Activated T-helper 17 cell treated with anti-CD3 and anti-CD28 coated beads, Interleukin-2, amount 50 U/mL, for 72 hours (primary cell): ENCODE measurements at regions not wholly inside any gene's neighbourhood (a gene's known extent, or its start where the extent isn't known, plus 50 kb on each side); places are given as distances from the start of the nearest gene placed in this dataset.
"Not testable (repeated sequence)": the region's sequence is repeated elsewhere in the genome, so short reads cannot be mapped to it uniquely, and the experiment has no call there.

ENCODE experiments used
- ATAC-seq: fragments of 150-1000 bp; cut with Tn5 transposase; replicated peaks from 2 replicates; pipeline ENCODE4 v1.10.0; 2021; ENCODE audit warnings: mild to moderate bottlenecking, moderate library complexity
- H3K27ac Mint-ChIP-seq: one replicate; pipeline ENCODE4 v1.8.0; 2022; ENCODE audit warnings: mixed read lengths
- H3K27me3 Mint-ChIP-seq: one replicate; pipeline ENCODE4 v1.8.0; 2022; ENCODE audit warnings: mixed read lengths
- H3K36me3 Mint-ChIP-seq: one replicate; pipeline ENCODE4 v1.8.0; 2022; ENCODE audit warnings: low read depth, mild to moderate bottlenecking, mixed read lengths
- H3K4me1 Mint-ChIP-seq: one replicate; pipeline ENCODE4 v1.8.0; 2022; ENCODE audit warnings: mixed read lengths
- H3K4me3 Mint-ChIP-seq: one replicate; pipeline ENCODE4 v1.8.0; 2022; ENCODE audit warnings: mild to moderate bottlenecking, mixed read lengths
- H3K9me3 Mint-ChIP-seq: one replicate; pipeline ENCODE4 v1.8.0; 2022; ENCODE audit warnings: mixed read lengths

DNA sequence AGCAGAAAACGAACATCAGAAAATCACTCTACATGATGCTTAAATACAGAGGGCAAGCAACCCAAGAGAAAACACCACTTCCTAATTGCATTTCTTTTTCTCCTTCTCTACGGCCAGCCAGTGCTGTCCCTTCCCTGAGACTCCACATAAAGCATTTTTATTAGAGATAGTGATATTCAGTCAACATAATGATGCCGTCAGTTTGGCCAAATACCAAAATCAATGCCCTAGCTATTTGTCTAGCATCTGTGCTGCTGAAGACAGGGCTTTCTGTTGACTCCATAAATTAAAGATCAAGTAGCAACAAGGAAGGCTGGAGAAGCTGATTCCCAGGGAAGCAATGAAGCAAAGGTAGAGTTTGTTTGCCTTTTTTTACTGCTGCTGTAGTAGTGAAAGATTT, 1024.9 kb downstream of the REEP3 start:
- Mint-ChIP-seq H3K9me3 (peaks cover under 1% of the 10 kb centered on the region), H3K36me3 (no peaks in the 10 kb centered on the region), H3K4me3 (no peak overlapping the region), H3K4me1 (no peaks in the 10 kb centered on the region), H3K27me3 (no peaks in the 10 kb centered on the region), H3K27ac (no peak overlapping the region)
- ATAC-seq = no peak

DNA sequence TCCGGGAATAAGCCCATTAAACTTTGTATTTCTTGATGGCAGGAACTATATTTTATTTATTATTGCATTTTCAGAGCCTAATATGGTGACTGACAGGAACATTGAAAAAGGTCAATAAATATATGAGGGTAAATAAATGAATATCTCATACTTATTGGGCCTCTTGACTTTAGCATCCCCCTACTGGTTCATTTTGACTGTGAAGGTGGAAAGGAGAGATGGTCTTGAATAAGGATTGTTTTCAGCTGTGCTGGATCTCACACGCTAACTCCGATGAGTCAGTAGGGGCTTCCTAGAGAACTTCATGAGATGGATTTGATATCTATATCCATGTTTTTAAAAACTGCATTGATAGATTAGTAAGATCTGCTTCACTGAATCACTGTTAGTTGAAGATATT, 1026.0 kb downstream of the REEP3 start:
- Mint-ChIP-seq H3K27ac (no peak overlapping the region), H3K36me3 (no peaks in the 10 kb centered on the region), H3K27me3 (no peaks in the 10 kb centered on the region), H3K9me3 (peaks cover 5% of the 10 kb centered on the region), H3K4me1 (no peaks in the 10 kb centered on the region), H3K4me3 (no peak overlapping the region)
- no peak for ATAC-seq

DNA sequence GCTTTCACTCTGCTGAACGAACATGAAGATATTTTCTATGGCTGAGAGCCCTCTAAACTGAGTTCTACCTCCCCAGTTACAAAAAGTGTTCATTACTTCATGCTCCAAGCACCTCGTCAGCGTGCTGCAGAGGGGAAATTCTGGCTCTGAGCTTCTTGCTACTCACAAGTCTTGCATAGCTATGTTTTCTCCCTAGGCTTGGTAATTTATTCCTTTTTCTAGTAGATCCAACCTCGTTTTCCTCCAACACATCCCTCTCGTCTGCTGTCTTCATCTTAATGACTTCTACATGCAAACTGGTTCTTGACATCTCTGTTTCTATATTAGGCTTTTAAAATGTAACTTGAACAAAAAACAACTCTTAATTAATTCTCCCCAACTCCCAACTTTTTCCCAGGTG, 1034.5 kb downstream of the REEP3 start:
- H3K27ac Mint-ChIP-seq = no peak overlapping the region
- no peaks in the 10 kb centered on the region for H3K36me3 Mint-ChIP-seq
- no peak overlapping the region for H3K4me3 Mint-ChIP-seq

DNA sequence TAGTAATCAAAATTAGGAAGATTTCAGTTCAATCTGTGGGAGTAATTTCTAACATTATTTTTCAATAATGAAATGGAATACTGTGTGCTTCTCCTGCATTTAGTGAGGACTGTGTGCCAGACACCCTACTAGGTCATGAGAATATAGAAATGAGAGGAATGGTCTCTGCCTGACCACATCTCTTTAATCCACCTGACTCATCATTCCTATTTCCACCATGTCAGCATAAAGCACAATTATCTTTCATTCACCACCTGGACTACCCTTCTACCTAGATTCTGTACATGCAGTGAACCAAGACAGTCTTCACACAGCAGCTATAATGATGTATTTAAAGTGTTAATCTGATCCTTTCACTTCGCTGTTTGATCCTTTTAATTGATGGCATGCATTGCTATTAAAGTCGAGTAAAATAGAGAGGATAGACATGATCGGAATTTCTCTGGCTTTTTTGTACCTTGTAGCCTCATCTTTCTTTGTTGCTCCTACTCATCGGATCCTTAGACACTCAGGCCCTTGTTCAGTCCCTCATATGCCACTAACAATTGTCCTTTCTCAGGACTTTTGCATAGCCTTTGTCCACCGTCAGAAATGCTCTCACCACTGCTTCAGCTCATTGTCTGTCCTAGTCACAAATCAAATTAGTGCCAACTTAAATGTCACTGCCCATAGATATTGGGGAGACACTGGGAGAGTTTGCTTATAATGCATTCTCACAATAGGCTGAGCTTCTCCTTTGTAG, 1037.1 kb downstream of the REEP3 start:
- Mint-ChIP-seq H3K27ac (no peak overlapping the region), H3K27me3 (no peaks in the 10 kb centered on the region), H3K9me3 (peaks cover 3% of the 10 kb centered on the region), H3K4me3 (no peak overlapping the region), H3K36me3 (no peaks in the 10 kb centered on the region), H3K4me1 (no peaks in the 10 kb centered on the region)
- no peak for ATAC-seq

More for the DNA sequence above, 1034.5 kb downstream of the REEP3 start:
- H3K4me1 Mint-ChIP-seq = no peaks in the 10 kb centered on the region
- ATAC-seq = no peak
- peaks cover 9% of the 10 kb centered on the region for H3K9me3 Mint-ChIP-seq
- no peaks in the 10 kb centered on the region for H3K27me3 Mint-ChIP-seq

DNA sequence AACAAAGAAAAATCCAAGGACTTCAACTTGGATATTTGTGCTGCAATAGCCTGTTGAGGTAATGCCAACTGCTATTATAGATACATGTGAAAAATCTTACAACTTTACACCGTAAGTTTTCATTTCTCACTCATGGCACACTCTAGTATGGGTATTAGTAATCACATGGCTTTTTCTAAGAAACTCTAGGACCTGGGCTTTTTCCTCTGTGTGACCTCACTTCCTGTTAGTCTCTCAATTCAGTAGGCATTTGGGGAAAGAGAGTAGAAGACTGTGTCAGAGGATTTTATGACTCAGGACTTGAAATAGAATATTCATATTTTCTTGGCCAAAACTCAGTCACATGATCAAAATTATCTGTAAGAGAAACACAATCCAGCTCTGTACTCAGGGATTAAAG, 1049.9 kb downstream of the REEP3 start:
- Mint-ChIP-seq H3K4me1 (no peaks in the 10 kb centered on the region), H3K27ac (no peak overlapping the region), H3K4me3 (no peak overlapping the region), H3K27me3 (no peaks in the 10 kb centered on the region), H3K9me3 (peaks cover 7% of the 10 kb centered on the region), H3K36me3 (no peaks in the 10 kb centered on the region)
- peak; percentile 71 for ATAC-seq

DNA sequence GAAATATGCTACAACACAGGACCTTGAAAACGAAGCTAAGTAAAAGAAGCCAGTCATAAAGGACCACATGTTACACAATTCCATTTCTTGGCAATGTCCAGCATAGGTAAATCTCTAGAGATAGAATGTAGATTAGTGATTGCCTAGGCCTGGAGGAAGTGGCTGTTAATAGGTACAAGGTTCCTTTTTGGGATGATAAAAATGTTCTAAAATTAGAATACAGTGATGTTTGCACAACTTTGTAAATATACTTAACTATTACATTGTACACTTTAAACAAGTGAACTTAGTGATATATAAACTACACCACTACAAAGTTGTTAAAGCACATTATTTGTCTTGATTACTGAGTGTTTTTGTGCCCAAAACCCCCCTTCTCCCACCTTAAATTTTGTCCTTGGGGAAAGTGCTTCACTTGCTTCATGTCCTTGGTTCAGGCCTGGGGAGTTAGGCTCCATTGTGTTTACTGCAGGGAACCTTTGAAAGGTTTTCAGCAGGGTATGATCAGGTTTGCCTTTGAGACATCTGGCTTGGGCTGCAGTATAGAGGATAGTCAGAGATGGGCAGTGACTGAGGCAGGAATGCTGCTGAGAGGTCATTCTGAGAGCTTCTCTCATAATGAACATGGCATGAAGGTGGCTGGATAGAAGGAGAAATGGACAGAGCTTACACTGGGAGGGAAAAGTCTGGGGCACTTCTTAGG, 1052.6 kb downstream of the REEP3 start:
- Mint-ChIP-seq H3K4me3 (no peak overlapping the region), H3K9me3 (peaks cover 5% of the 10 kb centered on the region), H3K27me3 (no peaks in the 10 kb centered on the region), H3K4me1 (no peaks in the 10 kb centered on the region), H3K27ac (no peak overlapping the region), H3K36me3 (no peaks in the 10 kb centered on the region)
- ATAC-seq = no peak

DNA sequence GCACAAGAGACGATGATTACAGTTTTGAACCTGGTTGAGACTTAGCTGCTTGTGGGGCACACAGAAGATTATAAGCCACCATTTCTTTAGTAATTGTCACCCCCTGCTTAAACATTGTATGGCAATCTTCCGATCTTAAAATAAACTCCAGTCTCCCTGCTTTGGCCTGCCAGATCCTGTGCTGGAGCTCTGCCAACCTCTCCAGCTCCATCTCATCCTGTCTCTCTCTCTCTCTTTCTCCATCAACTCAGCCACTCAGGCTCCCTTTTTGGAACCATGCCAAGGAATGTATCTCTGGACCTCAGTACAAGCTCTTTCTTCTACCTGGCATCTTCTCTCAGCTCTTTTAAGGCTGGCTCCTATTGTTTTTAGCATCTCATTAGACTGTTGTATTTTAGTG, 1053.2 kb downstream of the REEP3 start:
- no peak for ATAC-seq
- Mint-ChIP-seq H3K27ac (no peak overlapping the region), H3K4me1 (no peaks in the 10 kb centered on the region), H3K4me3 (no peak overlapping the region), H3K9me3 (peaks cover 5% of the 10 kb centered on the region), H3K27me3 (no peaks in the 10 kb centered on the region), H3K36me3 (no peaks in the 10 kb centered on the region)

DNA sequence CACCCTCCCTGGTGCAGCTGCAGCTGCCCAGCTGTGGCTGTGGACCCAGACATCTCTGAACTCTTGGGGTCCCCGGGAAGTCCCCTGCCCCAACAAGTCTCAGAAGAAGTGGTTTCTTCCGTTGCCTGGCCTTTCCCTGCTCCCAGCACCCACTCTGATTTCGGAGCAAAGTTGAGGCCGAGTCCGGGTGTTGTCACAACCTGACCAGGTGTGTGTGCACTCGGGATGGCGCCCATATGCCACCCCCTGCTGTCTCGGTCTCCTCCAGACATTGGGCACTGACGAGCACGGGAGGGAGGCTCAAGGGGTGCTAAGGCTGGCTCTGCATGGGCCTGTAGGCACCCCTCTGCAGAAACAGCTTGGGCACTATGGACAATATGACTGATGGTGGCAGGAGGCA, 1055.3 kb downstream of the REEP3 start:
- Mint-ChIP-seq H3K27me3 (no peaks in the 10 kb centered on the region), H3K4me3 (no peak overlapping the region), H3K36me3 (no peaks in the 10 kb centered on the region), H3K4me1 (no peaks in the 10 kb centered on the region), H3K9me3 (peaks cover under 1% of the 10 kb centered on the region), H3K27ac (no peak overlapping the region)
- ATAC-seq = no peak

DNA sequence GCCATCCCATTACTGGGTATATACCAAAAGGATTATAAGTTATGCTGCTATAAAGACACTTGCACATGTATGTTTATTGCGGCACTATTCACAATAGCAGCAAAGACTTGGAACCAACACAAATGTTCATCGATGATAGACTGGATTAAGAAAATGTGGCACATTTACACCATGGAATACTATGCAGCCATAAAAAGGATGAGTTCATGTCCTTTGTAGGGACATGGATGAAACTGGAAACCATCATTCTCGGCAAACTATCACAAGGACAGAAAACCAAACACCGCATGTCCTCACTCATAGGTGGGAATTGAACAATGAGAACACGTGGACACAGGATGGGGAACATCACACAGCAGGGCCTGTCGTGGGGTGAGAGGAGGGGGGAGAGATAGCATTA, 1057.6 kb downstream of the REEP3 start:
- not testable (repeated sequence) for H3K4me3 Mint-ChIP-seq, H3K36me3 Mint-ChIP-seq, ATAC-seq, H3K9me3 Mint-ChIP-seq, H3K4me1 Mint-ChIP-seq, H3K27ac Mint-ChIP-seq, H3K27me3 Mint-ChIP-seq

DNA sequence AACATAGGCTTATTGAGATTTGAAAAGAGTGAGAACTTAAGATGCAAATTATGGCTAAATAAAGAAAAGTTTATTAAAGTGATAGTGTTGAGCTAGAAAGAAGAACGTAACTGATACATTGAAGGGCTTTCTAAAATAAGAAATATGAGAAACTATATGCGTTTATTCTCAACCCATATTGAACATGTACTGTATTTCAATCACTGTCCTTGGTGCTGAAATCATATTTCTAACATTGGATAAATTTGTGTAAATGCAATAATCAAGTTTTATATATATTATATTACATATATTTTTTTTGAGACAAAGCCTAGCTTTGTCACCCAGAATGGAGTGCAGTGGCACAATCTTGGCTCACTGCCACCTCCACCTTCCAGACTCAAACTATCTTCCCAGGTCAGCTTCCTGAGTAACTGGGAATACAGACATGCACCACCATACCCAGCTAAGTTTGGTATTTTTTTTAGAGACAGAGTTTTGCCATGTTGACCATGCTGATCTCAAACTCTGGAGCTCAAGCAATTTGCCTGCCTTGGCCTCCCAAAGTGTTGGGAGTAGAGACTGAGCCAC, 1065.8 kb downstream of the REEP3 start:
- ATAC-seq = no peak
- no peak overlapping the region for H3K27ac Mint-ChIP-seq
- H3K9me3 Mint-ChIP-seq = peaks cover 13% of the 10 kb centered on the region
- H3K4me1 Mint-ChIP-seq = no peaks in the 10 kb centered on the region
- no peak overlapping the region for H3K4me3 Mint-ChIP-seq
- no peaks in the 10 kb centered on the region for H3K36me3 Mint-ChIP-seq
- no peaks in the 10 kb centered on the region for H3K27me3 Mint-ChIP-seq

DNA sequence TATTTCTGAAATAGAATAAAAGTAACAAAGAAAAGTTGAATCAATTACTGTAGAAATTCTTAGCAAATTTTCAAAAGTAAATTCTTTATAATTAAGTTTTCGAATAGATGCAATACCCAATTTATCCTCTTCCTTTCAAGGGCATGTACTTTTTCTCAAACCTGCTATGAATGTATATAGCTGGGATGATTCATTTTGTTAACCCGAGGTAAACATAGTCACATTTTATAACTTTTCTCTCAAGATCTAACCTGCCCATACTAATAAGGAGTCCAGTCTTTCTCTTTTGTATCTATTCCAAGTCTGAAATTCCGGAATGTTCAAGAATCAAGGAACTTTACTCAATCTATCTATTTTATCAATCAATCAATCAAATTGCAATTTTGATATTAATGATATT, 1072.9 kb downstream of the REEP3 start:
- H3K4me1 Mint-ChIP-seq = no peaks in the 10 kb centered on the region
- H3K9me3 Mint-ChIP-seq = peaks cover 3% of the 10 kb centered on the region
- H3K27me3 Mint-ChIP-seq = no peaks in the 10 kb centered on the region
- no peak overlapping the region for H3K27ac Mint-ChIP-seq
- no peaks in the 10 kb centered on the region for H3K36me3 Mint-ChIP-seq
- no peak for ATAC-seq
- H3K4me3 Mint-ChIP-seq = no peak overlapping the region

DNA sequence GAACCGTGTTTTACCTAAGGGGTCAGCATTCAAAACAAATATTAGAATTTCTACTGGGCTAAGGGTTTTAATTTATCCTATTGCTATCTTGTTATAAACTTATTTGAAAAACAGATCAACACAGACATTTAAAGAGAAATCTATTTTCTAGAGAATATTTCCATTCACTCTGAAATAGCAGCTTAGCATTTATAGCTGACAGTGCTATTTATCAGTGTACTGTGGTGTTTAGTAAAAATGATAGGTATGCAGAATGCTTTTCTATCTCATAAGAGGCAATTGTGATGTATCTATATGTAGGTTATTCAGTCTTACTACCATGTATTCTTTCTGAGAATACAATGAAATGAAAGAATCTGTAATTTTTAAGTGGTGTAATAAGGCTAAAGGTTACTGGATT, 1077.4 kb downstream of the REEP3 start:
- H3K27ac Mint-ChIP-seq = no peak overlapping the region

DNA sequence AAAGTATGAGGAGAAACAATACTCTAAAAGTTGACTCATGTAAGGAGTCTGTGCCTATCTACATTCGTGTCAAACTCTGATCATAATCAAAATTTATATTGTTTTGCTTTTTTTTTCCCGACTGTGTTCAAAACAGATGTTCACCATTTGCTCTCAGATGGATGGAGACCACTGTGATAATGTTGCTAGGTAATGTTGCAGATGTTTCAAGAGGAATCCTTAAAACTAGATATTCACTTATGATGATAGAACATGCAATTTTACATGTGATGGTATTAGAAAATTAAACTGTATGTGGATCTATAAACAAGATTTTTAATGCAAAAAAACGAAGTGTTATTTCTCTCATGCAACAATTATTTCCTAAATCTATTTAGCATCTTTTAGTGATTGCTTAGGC, 1080.1 kb downstream of the REEP3 start:
- no peaks in the 10 kb centered on the region for H3K27me3 Mint-ChIP-seq
- no peak overlapping the region for H3K4me3 Mint-ChIP-seq
- no peak for ATAC-seq
- no peaks in the 10 kb centered on the region for H3K9me3 Mint-ChIP-seq
- no peaks in the 10 kb centered on the region for H3K36me3 Mint-ChIP-seq
- no peaks in the 10 kb centered on the region for H3K4me1 Mint-ChIP-seq
- no peak overlapping the region for H3K27ac Mint-ChIP-seq

More for the DNA sequence above, 1077.4 kb downstream of the REEP3 start:
- H3K36me3 Mint-ChIP-seq = no peaks in the 10 kb centered on the region
- no peaks in the 10 kb centered on the region for H3K27me3 Mint-ChIP-seq
- no peak for ATAC-seq
- no peaks in the 10 kb centered on the region for H3K9me3 Mint-ChIP-seq
- H3K4me3 Mint-ChIP-seq = no peak overlapping the region
- no peaks in the 10 kb centered on the region for H3K4me1 Mint-ChIP-seq

DNA sequence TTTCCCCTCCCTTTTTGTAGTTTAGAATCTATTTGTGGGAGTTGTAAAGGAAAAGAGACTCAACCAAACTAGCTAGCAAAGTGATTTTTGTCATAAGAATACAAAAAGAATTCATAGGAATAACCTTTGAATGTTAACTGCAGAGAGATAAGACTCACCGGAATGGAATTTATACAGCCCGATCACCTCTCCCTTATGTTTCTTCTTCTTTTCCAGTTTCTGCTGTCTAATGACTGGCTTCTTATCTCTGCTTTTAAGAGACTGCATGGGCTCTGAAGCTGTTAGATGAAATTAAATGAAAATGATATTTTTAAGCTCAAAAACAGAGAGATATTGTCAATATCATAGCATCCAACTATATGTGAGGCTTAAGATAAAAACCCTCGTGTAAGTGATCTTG, 1095.9 kb downstream of the REEP3 start:
- no peak for ATAC-seq
- H3K4me1 Mint-ChIP-seq = no peaks in the 10 kb centered on the region
- H3K4me3 Mint-ChIP-seq = no peak overlapping the region
- no peaks in the 10 kb centered on the region for H3K36me3 Mint-ChIP-seq
- peaks cover 4% of the 10 kb centered on the region for H3K9me3 Mint-ChIP-seq
- H3K27me3 Mint-ChIP-seq = no peaks in the 10 kb centered on the region
- H3K27ac Mint-ChIP-seq = no peak overlapping the region

DNA sequence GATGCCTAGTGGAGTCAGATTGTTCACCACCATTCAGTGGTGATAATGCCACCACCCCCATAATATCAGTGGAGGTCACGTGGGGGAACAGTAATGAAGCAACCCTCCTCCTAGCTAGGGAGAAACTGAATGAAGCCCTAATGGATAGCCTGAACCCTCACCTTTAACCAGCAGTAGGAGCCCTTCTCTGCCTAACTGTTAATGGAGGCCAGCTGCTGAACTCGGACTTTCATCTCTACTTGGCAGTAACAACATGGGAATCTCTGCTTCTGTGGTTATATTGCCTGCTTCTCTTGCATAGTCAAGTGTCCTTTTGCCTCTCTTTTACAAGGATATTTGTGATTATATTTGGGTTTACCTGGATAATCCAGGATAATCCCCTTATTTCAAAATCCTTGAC, 1097.9 kb downstream of the REEP3 start:
- Mint-ChIP-seq H3K4me1 (no peaks in the 10 kb centered on the region), H3K4me3 (no peak overlapping the region), H3K27ac (no peak overlapping the region), H3K27me3 (no peaks in the 10 kb centered on the region), H3K9me3 (peaks cover 4% of the 10 kb centered on the region), H3K36me3 (no peaks in the 10 kb centered on the region)
- no peak for ATAC-seq
